HepG2 (cell line): ENCODE measurements at regions not wholly inside any gene's neighbourhood (a gene's known extent, or its start where the extent isn't known, plus 50 kb on each side); places are given as distances from the start of the nearest gene placed in this dataset.

ENCODE experiments used
- ATAC-seq: fragments of 200-7000 bp; cut with Tn5 transposase; 3 replicates; pipeline ENCODE4 v1.9.1; 2020; ENCODE audit warnings: mild to moderate bottlenecking, moderate library complexity
- BruUV-seq: library from RNA; stranded (reverse); fragments of 400-500 nt; replicated peaks from 2 replicates; lab custom pipeline; 2021; lab: Mats Ljungman, UMichigan
- CTCF ChIA-PET: fragments of 300-600 bp; formaldehyde crosslinking; extraction: SDS; loops from one replicate; lab custom pipeline; 2021; ENCODE audit warnings: low total read pairs, inconsistent platforms, low intra/inter-chr PET ratio; lab: Yijun Ruan, JAX
- POLR2A ChIA-PET: fragments of 350-600 bp; sonication (Branson Sonifier 250); formaldehyde crosslinking; loops from one replicate; lab custom pipeline; 2020; ENCODE audit warnings: antibody characterized with exemption, inconsistent platforms; lab: Yijun Ruan, JAX
- DNase-seq: peaks from one replicate; pipeline ENCODE4 v3.0.0-alpha.2; 2015; ENCODE audit warnings: low spot score
- FAIRE-seq: peaks from 3 replicates; lab custom pipeline; 2011; peaks lifted over from hg19 to GRCh38; lab: Jason Lieb, UNC
- H2AFZ ChIP-seq: one replicate; pipeline ENCODE4 v1.6.1; 2011; ENCODE audit warnings: low read length, inconsistent platforms
- H3K27ac ChIP-seq: fragments of 300-600 bp; 3 replicates; pipeline ENCODE4 v1.8.0; 2011; ENCODE audit warnings: mixed run types, mild to moderate bottlenecking, mixed read lengths, low read length, inconsistent platforms; ENCODE audit not compliant: insufficient read depth; ENCODE audit errors: extremely low read length
- H3K27me3 ChIP-seq, 2 experiments: fragments of 200-600 bp in 1 of 2; 2 replicates in 1 of 2; 3 replicates in 1 of 2; pipeline versions ENCODE4 v1.6.0 to v1.8.0; 2011; ENCODE audit warnings: low read length in 2 of 2, mild to moderate bottlenecking in 2 of 2, moderate library complexity in 2 of 2, inconsistent platforms in 1 of 2; ENCODE audit not compliant: insufficient read depth in 2 of 2, control insufficient read depth in 1 of 2
- H3K36me3 ChIP-seq, 2 experiments: fragments of 200-600 bp in 1 of 2; replicated peaks in 1 of 2; 2 replicates in 1 of 2; 3 replicates in 1 of 2; pipeline versions ENCODE4 v1.5.1 to v1.8.0; 2011; ENCODE audit warnings: low read length in 2 of 2, inconsistent platforms in 1 of 2; ENCODE audit not compliant: insufficient read depth in 2 of 2, control insufficient read depth in 1 of 2
- H3K4me1 ChIP-seq: 2 replicates; pipeline ENCODE4 v1.5.1; 2012; ENCODE audit warnings: low read length, inconsistent platforms; ENCODE audit not compliant: insufficient read depth
- H3K4me2 ChIP-seq: 2 replicates; pipeline ENCODE4 v1.6.0; 2011; ENCODE audit warnings: low read depth, low read length, inconsistent platforms
- H3K4me3 ChIP-seq, 3 experiments: fragments of 200-600 bp in 1 of 3; sonication (generic), shearing (Covaris generic) in 1 of 3; replicated peaks in 1 of 3; 2 replicates each; pipeline ENCODE4 v1.5.1; 2011 to 2016; ENCODE audit warnings: low read length in 3 of 3, inconsistent platforms in 2 of 3, low read depth in 2 of 3, mild to moderate bottlenecking in 2 of 3, control low read depth in 1 of 3, mixed read lengths in 1 of 3; ENCODE audit not compliant: insufficient read depth in 1 of 3
- H3K79me2 ChIP-seq: one replicate; pipeline ENCODE4 v1.6.1; 2011; ENCODE audit warnings: low read length, inconsistent platforms; ENCODE audit not compliant: insufficient read depth
- H3K9ac ChIP-seq: 2 replicates; pipeline ENCODE4 v1.6.0; 2011; ENCODE audit warnings: mild to moderate bottlenecking, low read depth, low read length, inconsistent platforms; ENCODE audit not compliant: insufficient read depth
- H3K9me3 ChIP-seq: 2 replicates; pipeline ENCODE4 v1.5.1; 2012; ENCODE audit warnings: mild to moderate bottlenecking, low read length
- H4K20me1 ChIP-seq: 2 replicates; pipeline ENCODE4 v1.6.0; 2011; ENCODE audit warnings: inconsistent platforms, mild to moderate bottlenecking, low read length, moderate library complexity; ENCODE audit not compliant: insufficient read depth
- ATF7 ChIP-seq, 2 experiments: fragments of 450-650 bp in 1 of 2; sonication (generic) in 1 of 2; formaldehyde crosslinking in 1 of 2; IDR thresholded peaks; 2 replicates each; pipeline versions ENCODE4 v1.4.0 to v1.6.1; 2016 to 2020; ENCODE audit warnings: antibody characterized with exemption in 1 of 2, mild to moderate bottlenecking in 1 of 2, missing genetic modification reagents in 1 of 2
- CREB1 ChIP-seq, 2 experiments: fragments of 450-650 bp in 1 of 2; IDR thresholded peaks; 2 replicates each; pipeline ENCODE4 v1.6.1; 2016 to 2017; ENCODE audit warnings: control low read depth in 1 of 2, mild to moderate bottlenecking in 1 of 2, missing compliant biosample characterization in 1 of 2, missing genetic modification characterization in 1 of 2
- GABPA ChIP-seq, 2 experiments: IDR thresholded peaks; 2 replicates each; pipeline ENCODE4 v1.6.1; 2011 to 2016; ENCODE audit warnings: low read depth in 2 of 2, low read length in 1 of 2, missing biosample characterization in 1 of 2, missing genetic modification characterization in 1 of 2
- MIER2 ChIP-seq: IDR thresholded peaks from 2 replicates; pipeline ENCODE4 v1.6.1; 2016; ENCODE audit warnings: missing biosample characterization, missing genetic modification reagents
- ZNF264 ChIP-seq: sonication (generic); formaldehyde crosslinking; IDR thresholded peaks from 2 replicates; pipeline ENCODE4 v1.4.0; 2020; ENCODE audit warnings: missing genetic modification reagents
- ZNF451 ChIP-seq: sonication (generic); formaldehyde crosslinking; IDR thresholded peaks from 2 replicates; pipeline ENCODE4 v1.5.0; 2020; ENCODE audit warnings: mild to moderate bottlenecking, missing genetic modification reagents
- ZNF788 ChIP-seq: sonication (generic); formaldehyde crosslinking; IDR thresholded peaks from 2 replicates; pipeline ENCODE4 v1.5.0; 2020; ENCODE audit warnings: mild to moderate bottlenecking, missing genetic modification reagents, borderline replicate concordance
- WGBS: methylation state at CpG from one replicate; pipeline ENCODE4 v1.1.6; 2017; ENCODE audit warnings: low lambda C conversion rate; 5-methylcytosine and 5-hydroxymethylcytosine counted together
- in situ Hi-C: cut with HindIII; loops from 2 replicates; pipeline ENCODE4 v1.10.0; 2017; ENCODE audit warnings: low pct_unique_long_range_greater_than_20kb; ENCODE audit not compliant: extremely low pct_ligation_motif_present
- intact Hi-C: fragments of 100-400 bp; cut with micrococcal nuclease; formaldehyde crosslinking; loops from one replicate; pipeline ENCODE4 v1.10.0; 2022; ENCODE audit not compliant: unreplicated experiment

DNA sequence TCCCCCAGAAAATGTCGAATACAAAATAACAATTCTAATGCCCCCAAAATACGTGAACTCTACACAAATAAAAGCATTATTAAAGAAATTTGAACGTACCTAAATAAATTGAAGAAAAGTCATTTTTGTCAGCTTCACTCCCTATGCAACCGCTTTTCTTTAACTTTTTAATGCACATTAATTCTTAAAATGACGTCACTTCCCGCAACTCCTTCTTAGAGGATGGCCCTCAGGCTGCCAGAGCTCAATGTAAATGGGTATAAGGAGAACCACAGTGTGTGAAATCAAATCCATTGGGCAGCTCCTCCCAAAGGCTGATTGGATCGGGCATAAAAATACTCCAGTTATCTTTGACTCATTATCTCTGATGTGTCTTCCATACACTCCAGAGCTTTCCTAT is 736.9 kb downstream of the GBE1 start:
- no peaks in the 10 kb centered on the region for H3K27me3 ChIP-seq
- intact Hi-C loops: no loop called here
- no peak overlapping the region for H3K4me3 ChIP-seq
- H3K9ac ChIP-seq: no peak overlapping the region
- H3K79me2 ChIP-seq: no peaks in the 10 kb centered on the region
- no TSS peak for BruUV-seq
- POLR2A ChIA-PET: no interaction called here
- H4K20me1 ChIP-seq: no peaks in the 10 kb centered on the region
- no peaks in the 10 kb centered on the region for H3K36me3 ChIP-seq
- no peak for DNase-seq
- H3K4me2 ChIP-seq: no peak overlapping the region
- FAIRE-seq: no peak
- no peaks in the 10 kb centered on the region for H3K4me1 ChIP-seq
- no peaks in the 10 kb centered on the region for H3K9me3 ChIP-seq
- no peak overlapping the region for H3K27ac ChIP-seq
- WGBS: 26% methylated on average over 7 of the region's 7 CpGs
- H2AFZ ChIP-seq: no peak overlapping the region
- TF ChIP-seq ATF7 (IDR thresholded peaks at IDR 0.05) (peak; percentile 94), ATF7 (CRISPR knock-in tag; IDR thresholded peaks at IDR 0.05) (no peak), CREB1 (IDR thresholded peaks at IDR 0.05) (peak; percentile 88), CREB1 (CRISPR knock-in tag; IDR thresholded peaks at IDR 0.05) (no peak), ZNF788 (CRISPR knock-in tag) (no peak)
- TF ChIP-seq, all 625 proteins: peak for 2
- no peak for ATAC-seq
- in situ Hi-C loops: no loop called here
- CTCF ChIA-PET: no interaction called here

DNA sequence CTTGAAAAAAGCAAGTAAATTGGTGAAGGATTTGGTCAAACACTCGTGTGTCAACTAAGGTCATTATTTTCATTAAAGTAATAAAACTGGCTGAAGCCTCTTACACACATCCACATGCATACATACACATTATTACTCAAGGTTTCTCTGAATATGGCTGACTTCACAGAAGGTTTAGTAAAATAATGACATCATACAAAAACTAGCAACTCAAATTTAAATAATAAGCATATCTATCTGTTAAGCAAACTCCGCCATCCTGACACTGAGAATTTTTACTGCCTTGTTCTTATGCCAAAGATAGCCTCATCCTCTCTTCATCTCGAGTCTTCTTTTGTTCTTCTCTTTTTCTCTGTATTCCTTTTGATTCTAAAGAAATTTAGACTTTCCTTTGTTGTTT is 739.1 kb downstream of the GBE1 start:
- Histone ChIP-seq H2AFZ (no peak overlapping the region), H3K4me1 (no peaks in the 10 kb centered on the region), H3K27me3 (no peaks in the 10 kb centered on the region), H3K4me2 (no peak overlapping the region), H3K27ac (no peak overlapping the region), H3K4me3 (no peak overlapping the region), H3K9me3 (no peaks in the 10 kb centered on the region), H3K9ac (no peak overlapping the region), H3K79me2 (no peaks in the 10 kb centered on the region)
- intact Hi-C loops (no loop called here), in situ Hi-C loops (no loop called here)
- WGBS: 16% methylated on average over 3 of the region's 3 CpGs
- POLR2A ChIA-PET: no interaction called here
- DNase-seq (no peak), FAIRE-seq (no peak)
- BruUV-seq: no TSS peak
- peak; percentile 91 for TF ChIP-seq ATF7 (IDR thresholded peaks at IDR 0.05)
- no peak for TF ChIP-seq ATF7 (CRISPR knock-in tag; IDR thresholded peaks at IDR 0.05)
- TF ChIP-seq ZNF264: no peak
- no peak for TF ChIP-seq MIER2 (CRISPR knock-in tag)
- no peak for TF ChIP-seq GABPA (IDR thresholded peaks at IDR 0.05; ENCODE audit: low read depth, low read length)
- TF ChIP-seq GABPA (CRISPR knock-in tag; IDR thresholded peaks at IDR 0.05; ENCODE audit: low read depth): no peak
- TF ChIP-seq ZNF451 (CRISPR knock-in tag): no peak
- TF ChIP-seq, all 625 proteins: peak for 1
- CTCF ChIA-PET: no interaction called here
- ATAC-seq: no peak
- Histone ChIP-seq H4K20me1 (no peaks in the 10 kb centered on the region), H3K36me3 (no peaks in the 10 kb centered on the region)
